PC-9 (cell line): ENCODE measurements at regions not wholly inside any gene's neighbourhood (a gene's known extent, or its start where the extent isn't known, plus 50 kb on each side); places are given as distances from the start of the nearest gene placed in this dataset.

Experiments used
- BruUV-seq: library from RNA; stranded (reverse); fragments of 400-500 nt; replicated peaks from 2 replicates; lab custom pipeline; 2021; lab: Mats Ljungman, UMichigan
- CTCF ChIA-PET: fragments of 300-600 bp; sonication (Branson Sonifier 250); formaldehyde crosslinking; loops from one replicate; lab custom pipeline; 2022; ENCODE audit warnings: antibody characterized with exemption; lab: Charles Lee
- POLR2A ChIA-PET: fragments of 300-600 bp; sonication (Branson Sonifier 250); formaldehyde crosslinking; loops from one replicate; lab custom pipeline; 2022; ENCODE audit warnings: antibody characterized with exemption; ENCODE audit not compliant: unreplicated experiment; lab: Charles Lee
- DNase-seq, 2 experiments: peaks; one replicate each; pipeline versions ENCODE4 v3.0.0 to v3.0.0-alpha.2; 2015 to 2022; ENCODE audit warnings: mixed read lengths in 1 of 2
- H2AFZ ChIP-seq: fragments of 200-600 bp; sonication (generic); 2 replicates; pipeline ENCODE4 v1.8.1; 2017; ENCODE audit warnings: antibody characterized with exemption
- H3F3A ChIP-seq: fragments of 200-600 bp; sonication (generic); 2 replicates; pipeline ENCODE4 v1.8.1; 2017; ENCODE audit warnings: antibody characterized with exemption, mild to moderate bottlenecking, low read depth; ENCODE audit not compliant: insufficient read depth
- H3K27ac ChIP-seq: fragments of 200-600 bp; sonication (generic); 2 replicates; pipeline ENCODE4 v1.6.1; 2016; ENCODE audit warnings: mixed run types
- H3K27me3 ChIP-seq: fragments of 200-600 bp; sonication (generic); 2 replicates; pipeline ENCODE4 v1.6.1; 2016; ENCODE audit warnings: low read depth, mixed run types; ENCODE audit not compliant: insufficient read depth
- H3K36me3 ChIP-seq: fragments of 200-600 bp; sonication (generic); 2 replicates; pipeline ENCODE4 v1.6.1; 2016; ENCODE audit warnings: low read depth, mixed run types
- H3K4me1 ChIP-seq: fragments of 200-600 bp; sonication (generic); replicated peaks from 2 replicates; pipeline ENCODE4 v1.6.1; 2016; ENCODE audit warnings: mixed run types; ENCODE audit not compliant: insufficient read depth
- H3K4me2 ChIP-seq: fragments of 200-600 bp; sonication (generic); 2 replicates; pipeline ENCODE4 v1.6.1; 2017; ENCODE audit warnings: mixed run types
- H3K4me3 ChIP-seq: fragments of 200-600 bp; sonication (generic); 2 replicates; pipeline ENCODE4 v1.6.1; 2016; ENCODE audit warnings: mixed run types
- H3K79me2 ChIP-seq: fragments of 200-600 bp; sonication (generic); 2 replicates; pipeline ENCODE4 v1.6.1; 2017; ENCODE audit warnings: low read depth, mixed run types
- H3K9me2 ChIP-seq: fragments of 200-600 bp; sonication (generic); 2 replicates; pipeline ENCODE4 v1.8.1; 2017; ENCODE audit warnings: mild to moderate bottlenecking; ENCODE audit not compliant: insufficient read depth
- H3K9me3 ChIP-seq: fragments of 200-600 bp; sonication (generic); 2 replicates; pipeline ENCODE4 v1.8.1; 2016; ENCODE audit warnings: low read depth; ENCODE audit not compliant: insufficient read depth
- H4K20me1 ChIP-seq: fragments of 200-600 bp; sonication (generic); 2 replicates; pipeline ENCODE4 v1.8.1; 2017; ENCODE audit not compliant: insufficient read depth
- CTCF ChIP-seq: fragments of 200-600 bp; sonication (generic); conservative IDR thresholded peaks from 2 replicates; pipeline ENCODE4 v1.6.1; 2017; ENCODE audit warnings: mixed run types, antibody characterized with exemption, mild to moderate bottlenecking, moderate library complexity
- EZH2 ChIP-seq: fragments of 200-600 bp; sonication (generic); IDR thresholded peaks from 2 replicates; pipeline ENCODE4 v1.8.0; 2017; ENCODE audit warnings: antibody characterized with exemption, low read depth
- intact Hi-C: fragments of 100-400 bp; cut with micrococcal nuclease; formaldehyde crosslinking; loops from one replicate; pipeline ENCODE4 v1.10.0; 2022; ENCODE audit not compliant: unreplicated experiment

- Histone ChIP-seq H3K79me2 (no peaks in the 10 kb centered on the region), H3K4me1 (no peaks in the 10 kb centered on the region), H3K4me3 (no peak overlapping the region), H4K20me1 (no peaks in the 10 kb centered on the region), H3K9me3 (no peaks in the 10 kb centered on the region), H3F3A (no peaks in the 10 kb centered on the region), H3K4me2 (no peak overlapping the region), H3K36me3 (no peaks in the 10 kb centered on the region), H3K27ac (no peak overlapping the region), H2AFZ (no peak overlapping the region), H3K27me3 (no peaks in the 10 kb centered on the region), H3K9me2 (0 out of 2 replicates have a peak, but pooled peaks cover 3% of the 10 kb centered on the region)
- no peak for DNase-seq
- intact Hi-C loops = no loop called here
- no peak for TF ChIP-seq EZH2
- TF ChIP-seq CTCF = no peak
- ChIA-PET POLR2A (no interaction called here), CTCF (no interaction called here)
- BruUV-seq = no TSS peak
Observed at GRCh38 chr12:41919526-41920261, 225.0 kb downstream of the GXYLT1 start.

DNA sequence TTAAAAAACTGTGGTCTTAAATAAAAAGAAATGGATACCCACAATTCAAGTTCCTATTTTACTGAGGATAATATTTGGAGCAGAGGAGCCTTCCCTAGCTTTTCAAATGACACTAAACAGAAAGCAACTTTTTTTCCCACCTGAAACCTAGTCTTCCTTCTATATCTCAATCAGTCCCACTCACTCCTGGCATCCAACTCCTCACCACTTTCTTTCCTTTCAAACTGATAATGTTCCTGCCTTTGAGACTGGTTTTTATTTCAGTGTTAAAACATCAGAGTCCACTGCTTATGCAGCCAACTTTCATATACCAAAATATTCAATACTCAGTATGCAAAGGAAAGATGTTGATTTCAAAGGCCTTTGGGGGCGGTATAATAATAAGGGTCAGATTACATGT is 225.6 kb downstream of the GXYLT1 start:
- Histone ChIP-seq H3K4me1 (no peaks in the 10 kb centered on the region), H3K79me2 (no peaks in the 10 kb centered on the region), H4K20me1 (no peaks in the 10 kb centered on the region), H2AFZ (no peak overlapping the region), H3F3A (no peaks in the 10 kb centered on the region), H3K27me3 (no peaks in the 10 kb centered on the region), H3K27ac (no peak overlapping the region), H3K36me3 (no peaks in the 10 kb centered on the region), H3K4me2 (no peak overlapping the region), H3K4me3 (no peak overlapping the region), H3K9me2 (0 out of 2 replicates have a peak, but pooled peaks cover 3% of the 10 kb centered on the region), H3K9me3 (no peaks in the 10 kb centered on the region)
- no peak for TF ChIP-seq EZH2
- TF ChIP-seq CTCF = no peak
- POLR2A ChIA-PET = no interaction called here
- intact Hi-C loops = no loop called here
- no peak for DNase-seq
- CTCF ChIA-PET = no interaction called here
- no TSS peak for BruUV-seq

DNA sequence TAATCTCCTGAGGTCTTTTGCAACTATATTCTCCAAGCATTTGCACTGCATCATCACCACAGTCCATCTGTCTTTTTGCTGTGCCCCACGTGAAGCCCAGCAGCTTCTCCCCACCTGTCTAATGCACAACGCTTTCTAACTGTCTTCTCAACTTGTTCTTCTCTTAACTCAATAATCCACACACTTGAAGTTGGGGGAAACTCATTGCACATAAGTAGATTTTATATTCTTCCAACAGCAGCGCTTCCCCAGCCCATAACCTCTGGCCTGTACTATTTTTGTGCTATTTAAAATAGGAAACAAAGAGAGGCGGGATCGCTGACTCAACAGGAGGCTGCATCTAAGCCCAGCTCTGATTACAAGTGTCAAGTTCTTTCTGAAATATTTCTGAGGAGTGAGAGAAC is 226.7 kb downstream of the GXYLT1 start:
- Histone ChIP-seq H3K9me2 (0 out of 2 replicates have a peak, but pooled peaks cover 3% of the 10 kb centered on the region), H3K4me2 (peak overlapping the region; percentile 25; the same call in 1 of the 2 replicates), H3K36me3 (no peaks in the 10 kb centered on the region), H3K4me1 (no peaks in the 10 kb centered on the region), H2AFZ (no peak overlapping the region; the same call in 1 of the 2 replicates), H3K79me2 (no peaks in the 10 kb centered on the region), H3K4me3 (no peak overlapping the region), H3K27me3 (no peaks in the 10 kb centered on the region), H3K27ac (no peak overlapping the region), H3K9me3 (no peaks in the 10 kb centered on the region), H4K20me1 (no peaks in the 10 kb centered on the region), H3F3A (no peaks in the 10 kb centered on the region)
- TF ChIP-seq CTCF = no peak
- no peak for TF ChIP-seq EZH2
- POLR2A ChIA-PET = no interaction called here
- no peak for DNase-seq
- CTCF ChIA-PET = no interaction called here
- no TSS peak for BruUV-seq
- intact Hi-C loops = no loop called here
